Liver (tissue), 9 donors: ENCODE measurements at regions not wholly inside any gene's neighbourhood (a gene's known extent, or its start where the extent isn't known, plus 50 kb on each side); places are given as distances from the start of the nearest gene placed in this dataset. TPM values are rescaled to one million over a fixed set of nuclear protein-coding genes. Genes with fewer than 3 reads are reported as not detected.

ENCODE experiments used
- DNase-seq: peaks from one replicate; pipeline ENCODE4 v3.0.0-alpha.2; 2017; ENCODE audit warnings: low spot score
- H3K27ac ChIP-seq, 2 donors: one replicate each; pipeline ENCODE4 v1.7.0; 2013; ENCODE audit warnings: inconsistent platforms in 2 of 2, low read length in 2 of 2, control low read depth in 1 of 2, low read depth in 1 of 2, mild to moderate bottlenecking in 1 of 2
- H3K27me3 ChIP-seq, 4 donors: one replicate each; pipeline versions ENCODE4 v1.6.1 to v1.7.0; 2013; ENCODE audit warnings: low read length in 3 of 4, inconsistent platforms in 1 of 4, mild to moderate bottlenecking in 1 of 4, moderate library complexity in 1 of 4; ENCODE audit not compliant: control insufficient read depth in 4 of 4, insufficient read depth in 4 of 4
- H3K36me3 ChIP-seq, 4 donors: one replicate each; pipeline versions ENCODE4 v1.6.1 to v1.7.0; 2013; ENCODE audit warnings: low read length in 3 of 4, mild to moderate bottlenecking in 3 of 4, low read depth in 1 of 4, moderate library complexity in 1 of 4; ENCODE audit not compliant: control insufficient read depth in 4 of 4, insufficient read depth in 3 of 4
- H3K4me1 ChIP-seq, 4 donors: one replicate each; pipeline versions ENCODE4 v1.6.1 to v1.7.0; 2013; ENCODE audit warnings: low read length in 3 of 4, mild to moderate bottlenecking in 3 of 4, moderate library complexity in 1 of 4; ENCODE audit not compliant: control insufficient read depth in 4 of 4, insufficient read depth in 4 of 4
- H3K4me3 ChIP-seq, 3 donors: one replicate each; pipeline versions ENCODE4 v1.6.1 to v1.7.0; 2013; ENCODE audit warnings: low read length in 3 of 3, control low read depth in 1 of 3, low read depth in 1 of 3, mild to moderate bottlenecking in 1 of 3
- H3K9ac ChIP-seq, 2 donors: one replicate each; pipeline ENCODE4 v1.7.0; 2013; ENCODE audit warnings: low read length in 2 of 2, mild to moderate bottlenecking in 2 of 2, moderate library complexity in 2 of 2, control low read depth in 1 of 2, low read depth in 1 of 2
- H3K9me3 ChIP-seq, 4 donors: one replicate each; pipeline versions ENCODE4 v1.6.1 to v1.7.0; 2013; ENCODE audit warnings: low read length in 3 of 4; ENCODE audit not compliant: control insufficient read depth in 4 of 4
- CTCF ChIP-seq: fragments of 150-350 bp; IDR thresholded peaks from 2 replicates; pipeline ENCODE4 v1.5.1; 2017; ENCODE audit warnings: improper control_type of control experiment, low read depth, low read length; ENCODE audit not compliant: missing input control
- FOXA2 ChIP-seq: IDR thresholded peaks from 2 replicates; pipeline ENCODE4 v1.6.1; 2016; ENCODE audit warnings: antibody characterized with exemption
- GABPA ChIP-seq, 2 donors: IDR thresholded peaks in 1 of 2; conservative IDR thresholded peaks in 1 of 2; 2 replicates each; pipeline ENCODE4 v1.6.1; 2016; ENCODE audit warnings: antibody characterized with exemption in 2 of 2, mild to moderate bottlenecking in 1 of 2, moderate library complexity in 1 of 2
- HNF4A ChIP-seq, 2 donors: conservative IDR thresholded peaks; 2 replicates each; pipeline ENCODE4 v1.6.1; 2016; ENCODE audit warnings: antibody characterized with exemption in 2 of 2, mild to moderate bottlenecking in 2 of 2
- NR2F2 ChIP-seq: IDR thresholded peaks from 2 replicates; pipeline ENCODE4 v1.6.1; 2016; ENCODE audit warnings: antibody characterized with exemption
- RAD21 ChIP-seq, 2 donors: IDR thresholded peaks; 2 replicates each; pipeline ENCODE4 v1.6.1; 2016; ENCODE audit warnings: antibody characterized with exemption in 2 of 2, mild to moderate bottlenecking in 2 of 2
- REST ChIP-seq: IDR thresholded peaks from 2 replicates; pipeline ENCODE4 v1.6.1; 2016; ENCODE audit warnings: antibody characterized with exemption, mild to moderate bottlenecking
- SP1 ChIP-seq: IDR thresholded peaks from 2 replicates; pipeline ENCODE4 v1.6.1; 2018; ENCODE audit warnings: antibody characterized with exemption, mild to moderate bottlenecking
- TAF1 ChIP-seq: conservative IDR thresholded peaks from 2 replicates; pipeline ENCODE4 v1.6.1; 2016; ENCODE audit warnings: antibody characterized with exemption, mild to moderate bottlenecking
- ZBTB33 ChIP-seq: IDR thresholded peaks from 2 replicates; pipeline ENCODE4 v1.6.1; 2016; ENCODE audit warnings: antibody characterized with exemption
- WGBS: extraction: QIAGEN DNeasy Blood & Tissue Kit; methylation state at CpG from one replicate; pipeline ENCODE4 v1.1.7; 2013; 5-methylcytosine and 5-hydroxymethylcytosine counted together
- small RNA-seq: library from RNA; depleted of rRNA; stranded (forward); fragments of <200 nt; gene quantifications from one replicate; pipeline ENCODE3, GENCODE V24; 2014
- donor health status: healthy.
- donor health status: healthy.
- donor health status: healthy.
- donor health status: healthy.
- donor health status: healthy.

- TF ChIP-seq ZBTB33: no peak
- no peak for TF ChIP-seq SP1
Observed at GRCh38 chr6:43837507-43837906, 67.5 kb downstream of the VEGFA start (continued).

- no peaks in the 10 kb centered on the region for H3K36me3 ChIP-seq
- H3K4me3 ChIP-seq: no peak overlapping the region
- 88% methylated on average over 7 of the region's 7 CpGs for WGBS
- H3K27ac ChIP-seq: no peak overlapping the region
- H3K27me3 ChIP-seq: no peaks in the 10 kb centered on the region
- no peak overlapping the region for H3K9ac ChIP-seq
- no peak for DNase-seq
- H3K4me1 ChIP-seq: peaks cover 8 to 16% (median 16%) of the 10 kb centered on the region in 4 donors
- H3K9me3 ChIP-seq: no peaks in the 10 kb centered on the region
- TF ChIP-seq NR2F2 (no peak), FOXA2 (no peak), CTCF (no peak), ZBTB33 (no peak), GABPA (IDR thresholded peaks at IDR 0.05 in 1 of 2, conservative IDR thresholded peaks at IDR 0.05 in 1 of 2) (no peak), RAD21 (IDR thresholded peaks at IDR 0.05) (no peak), REST (no peak), SP1 (no peak), HNF4A (conservative IDR thresholded peaks at IDR 0.05) (no peak), TAF1 (no peak)
Observed at GRCh38 chr6:43836507-43837240, 66.7 kb downstream of the VEGFA start.

Small RNA genes lying in the stretch of these regions (small RNA-seq; reads per million reads assigned to genes)
- not detected for gene AL157371.1
